Mucosa of stomach (tissue), 1 donor: ENCODE measurements at regions not wholly inside any gene's neighbourhood (a gene's known extent, or its start where the extent isn't known, plus 50 kb on each side); places are given as distances from the start of the nearest gene placed in this dataset.
"Not testable (repeated sequence)": the region's sequence is repeated elsewhere in the genome, so short reads cannot be mapped to it uniquely, and the experiment has no call there.

Experiments used
- H3K27me3 ChIP-seq: one replicate; pipeline ENCODE4 v1.7.0; 2013; ENCODE audit warnings: mild to moderate bottlenecking, low read length; ENCODE audit not compliant: control insufficient read depth, insufficient read depth
- H3K36me3 ChIP-seq: one replicate; pipeline ENCODE4 v1.7.0; 2013; ENCODE audit warnings: low read length; ENCODE audit not compliant: control insufficient read depth, insufficient read depth
- H3K4me1 ChIP-seq: one replicate; pipeline ENCODE4 v1.7.0; 2013; ENCODE audit warnings: mild to moderate bottlenecking, low read length; ENCODE audit not compliant: control insufficient read depth, insufficient read depth
- H3K4me3 ChIP-seq: one replicate; pipeline ENCODE4 v1.7.0; 2013; ENCODE audit warnings: low read length
- H3K9ac ChIP-seq: one replicate; pipeline ENCODE4 v1.7.0; 2013; ENCODE audit warnings: mild to moderate bottlenecking, low read length, moderate library complexity
- H3K9me3 ChIP-seq: one replicate; pipeline ENCODE4 v1.7.0; 2013; ENCODE audit warnings: mild to moderate bottlenecking, low read length, moderate library complexity; ENCODE audit not compliant: control insufficient read depth
- donor health status: Pancreatic carcinoma.

- H3K9ac ChIP-seq: no peak overlapping the region
- no peaks in the 10 kb centered on the region for H3K9me3 ChIP-seq
- no peaks in the 10 kb centered on the region for H3K36me3 ChIP-seq
- H3K4me3 ChIP-seq: no peak overlapping the region
- no peaks in the 10 kb centered on the region for H3K4me1 ChIP-seq
- H3K27me3 ChIP-seq: no peaks in the 10 kb centered on the region
These were observed 240.4 kb upstream of the TET2 start for GRCh38 chr4:104906276-104906675.

- Histone ChIP-seq H3K4me1 (no peaks in the 10 kb centered on the region), H3K4me3 (no peak overlapping the region), H3K9ac (no peak overlapping the region), H3K27me3 (no peaks in the 10 kb centered on the region), H3K36me3 (no peaks in the 10 kb centered on the region), H3K9me3 (no peaks in the 10 kb centered on the region)
These were observed 239.5 kb upstream of the TET2 start for GRCh38 chr4:104907074-104907649.

- H3K27me3 ChIP-seq: no peaks in the 10 kb centered on the region
These were observed 238.7 kb upstream of the TET2 start for GRCh38 chr4:104907991-104908390.

DNA sequence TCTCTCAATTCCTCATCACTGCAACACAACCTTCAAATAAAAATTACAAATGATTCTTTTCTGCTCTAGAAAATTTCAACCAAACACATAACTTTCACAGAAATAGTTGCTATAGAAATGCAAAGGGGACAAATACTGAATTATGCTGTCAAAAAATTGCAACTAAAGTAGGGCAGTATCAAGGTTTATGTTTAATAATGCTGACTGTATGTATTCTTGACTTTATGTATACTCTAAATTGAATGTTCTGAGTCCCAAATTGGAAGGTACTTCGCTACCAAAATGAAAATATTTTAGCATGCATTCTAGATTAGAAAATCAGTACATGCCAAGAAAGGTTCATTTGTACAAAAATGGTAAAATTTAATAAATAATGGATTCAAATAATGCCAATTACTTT is 237.3 kb upstream of the TET2 start:
- Histone ChIP-seq H3K27me3 (no peaks in the 10 kb centered on the region), H3K4me3 (no peak overlapping the region), H3K9ac (no peak overlapping the region), H3K4me1 (no peaks in the 10 kb centered on the region), H3K9me3 (no peaks in the 10 kb centered on the region), H3K36me3 (no peaks in the 10 kb centered on the region)

More at GRCh38 chr4:104907991-104908390, 238.7 kb upstream of the TET2 start:
- H3K4me3 ChIP-seq: no peak overlapping the region
- H3K9ac ChIP-seq: no peak overlapping the region
- H3K36me3 ChIP-seq: no peaks in the 10 kb centered on the region
- H3K4me1 ChIP-seq: no peaks in the 10 kb centered on the region
- H3K9me3 ChIP-seq: no peaks in the 10 kb centered on the region

- no peak overlapping the region for H3K9ac ChIP-seq
- no peaks in the 10 kb centered on the region for H3K27me3 ChIP-seq
These were observed 234.2 kb upstream of the TET2 start for GRCh38 chr4:104912518-104912917.

DNA sequence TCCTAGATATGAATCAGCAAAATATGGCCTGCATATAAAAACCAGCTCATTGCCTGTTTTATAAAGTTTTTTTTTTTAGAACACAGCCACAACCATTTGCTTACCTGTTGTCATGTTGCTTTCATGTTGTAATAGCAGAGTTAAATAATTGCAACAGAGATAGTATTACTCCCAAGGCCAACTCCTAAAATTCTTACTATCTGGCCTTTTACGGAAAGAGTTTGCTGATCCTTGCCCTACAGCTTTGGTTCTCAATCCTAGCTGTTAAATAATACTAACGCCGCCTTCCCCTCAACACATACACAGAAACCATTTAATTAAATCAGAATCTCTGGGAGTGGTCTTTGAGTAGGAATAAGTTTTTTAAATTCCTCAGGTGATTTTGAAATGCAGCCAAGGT is 231.3 kb upstream of the TET2 start:
- Histone ChIP-seq H3K36me3 (no peaks in the 10 kb centered on the region), H3K27me3 (no peaks in the 10 kb centered on the region), H3K4me3 (no peak overlapping the region), H3K4me1 (no peaks in the 10 kb centered on the region), H3K9me3 (no peaks in the 10 kb centered on the region), H3K9ac (no peak overlapping the region)

More at GRCh38 chr4:104912518-104912917, 234.2 kb upstream of the TET2 start:
- no peaks in the 10 kb centered on the region for H3K36me3 ChIP-seq
- H3K9me3 ChIP-seq: no peaks in the 10 kb centered on the region
- no peak overlapping the region for H3K4me3 ChIP-seq
- no peaks in the 10 kb centered on the region for H3K4me1 ChIP-seq

GRCh38 chr4:104915864-104916263 is 230.8 kb upstream of the TET2 start:
- Histone ChIP-seq H3K27me3 (no peaks in the 10 kb centered on the region), H3K4me1 (no peaks in the 10 kb centered on the region), H3K9ac (no peak overlapping the region), H3K4me3 (no peak overlapping the region), H3K36me3 (no peaks in the 10 kb centered on the region), H3K9me3 (no peaks in the 10 kb centered on the region)

GRCh38 chr4:104919406-104919805 is 227.3 kb upstream of the TET2 start:
- Histone ChIP-seq H3K36me3 (no peaks in the 10 kb centered on the region), H3K9ac (no peak overlapping the region), H3K9me3 (no peaks in the 10 kb centered on the region), H3K4me3 (no peak overlapping the region), H3K27me3 (no peaks in the 10 kb centered on the region), H3K4me1 (no peaks in the 10 kb centered on the region)

DNA sequence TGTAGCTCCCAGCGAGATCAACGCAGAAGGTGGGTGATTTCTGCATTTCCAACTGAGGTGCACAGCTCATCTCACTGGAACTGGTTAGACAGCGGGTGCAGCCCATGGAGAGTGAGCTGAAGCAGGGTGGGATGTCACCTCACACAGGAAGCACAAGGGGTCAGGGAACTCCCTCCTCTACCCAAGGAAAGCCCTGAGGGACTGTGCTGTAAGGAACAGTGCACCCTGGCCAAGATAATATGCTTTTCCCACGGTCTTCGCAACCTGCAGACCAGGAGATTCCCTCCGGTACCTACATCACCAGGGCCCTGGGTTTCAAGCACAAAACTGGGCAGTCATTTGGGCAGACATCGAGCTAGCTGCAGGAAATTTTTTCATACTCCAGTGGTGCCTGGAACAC is 216.4 kb upstream of the TET2 start:
- peaks cover 9% of the 10 kb centered on the region for H3K4me1 ChIP-seq
- H3K9ac ChIP-seq: no peak overlapping the region
- H3K27me3 ChIP-seq: no peaks in the 10 kb centered on the region
- H3K9me3 ChIP-seq: no peaks in the 10 kb centered on the region
- H3K36me3 ChIP-seq: no peaks in the 10 kb centered on the region
- H3K4me3 ChIP-seq: no peak overlapping the region

DNA sequence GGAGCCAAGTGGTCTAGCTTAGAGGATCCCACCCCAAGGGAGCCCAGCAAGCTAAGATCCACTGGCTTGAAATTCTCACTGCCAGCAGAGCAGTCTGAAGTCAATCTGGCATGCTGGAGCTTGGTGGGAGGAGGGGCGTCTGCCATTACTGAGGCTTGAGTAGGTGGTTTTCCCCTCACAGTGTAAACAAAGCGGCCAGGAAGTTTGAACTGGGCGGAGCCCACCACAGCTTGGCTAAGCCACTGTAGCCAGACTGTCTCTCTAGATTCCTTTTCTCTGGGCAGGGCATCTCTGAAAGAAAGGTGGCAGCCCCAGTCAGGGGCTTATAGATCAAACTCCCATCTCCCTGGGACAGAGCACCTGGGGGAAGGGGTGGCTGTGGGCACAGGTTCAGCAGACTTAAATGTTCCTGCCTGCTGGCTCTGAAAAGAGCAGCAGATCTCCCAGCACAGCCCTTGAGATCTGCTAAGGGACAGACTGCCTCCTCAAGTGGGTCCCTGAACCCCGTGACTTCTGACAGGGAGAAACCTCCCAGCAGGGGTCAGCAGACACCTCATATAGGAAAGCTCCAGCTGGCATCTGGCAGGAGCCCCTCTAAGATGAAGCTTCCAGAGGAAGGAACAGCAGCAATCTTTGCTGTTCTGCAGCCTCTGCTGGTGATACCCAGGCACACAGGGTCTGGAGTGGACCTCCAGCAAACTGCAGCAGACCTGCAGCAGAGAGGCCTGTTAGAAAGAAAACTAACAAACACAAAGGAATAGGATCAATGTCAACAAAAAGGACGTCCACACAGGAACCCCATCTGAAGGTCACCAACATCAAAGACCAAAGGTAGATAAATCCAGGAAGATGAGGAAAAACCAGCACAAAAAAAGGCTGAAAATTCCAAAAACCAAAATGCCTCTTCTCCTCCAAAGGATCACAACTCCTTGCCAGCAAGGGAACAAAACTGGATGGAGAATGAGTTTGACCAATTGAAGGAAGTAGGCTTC is 215.6 kb upstream of the TET2 start:
- H3K9me3 ChIP-seq, H3K9ac ChIP-seq, H3K4me3 ChIP-seq, H3K27me3 ChIP-seq, H3K36me3 ChIP-seq, H3K4me1 ChIP-seq: not testable (repeated sequence)

DNA sequence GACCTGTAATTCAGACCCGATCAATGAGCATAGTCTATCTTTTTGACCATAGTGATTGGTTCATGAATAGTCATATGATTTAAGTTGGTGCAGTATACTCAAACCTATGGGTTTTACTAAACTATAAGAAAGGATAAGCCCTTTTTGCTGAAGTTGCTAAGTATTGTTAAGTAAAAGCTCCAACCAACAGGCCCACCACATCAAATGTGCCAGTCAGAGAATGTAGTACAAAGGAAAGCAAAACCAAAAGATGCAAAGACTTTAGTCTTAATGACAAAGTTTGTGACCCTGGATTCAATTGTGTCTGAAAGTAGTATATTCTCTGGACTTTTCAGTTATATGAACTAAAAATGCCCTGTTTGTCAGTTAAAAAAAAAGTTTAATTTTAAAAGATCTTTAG is 208.1 kb upstream of the TET2 start:
- Histone ChIP-seq H3K9me3 (no peaks in the 10 kb centered on the region), H3K9ac (no peak overlapping the region), H3K4me3 (no peak overlapping the region), H3K4me1 (no peaks in the 10 kb centered on the region), H3K36me3 (no peaks in the 10 kb centered on the region), H3K27me3 (no peaks in the 10 kb centered on the region)

DNA sequence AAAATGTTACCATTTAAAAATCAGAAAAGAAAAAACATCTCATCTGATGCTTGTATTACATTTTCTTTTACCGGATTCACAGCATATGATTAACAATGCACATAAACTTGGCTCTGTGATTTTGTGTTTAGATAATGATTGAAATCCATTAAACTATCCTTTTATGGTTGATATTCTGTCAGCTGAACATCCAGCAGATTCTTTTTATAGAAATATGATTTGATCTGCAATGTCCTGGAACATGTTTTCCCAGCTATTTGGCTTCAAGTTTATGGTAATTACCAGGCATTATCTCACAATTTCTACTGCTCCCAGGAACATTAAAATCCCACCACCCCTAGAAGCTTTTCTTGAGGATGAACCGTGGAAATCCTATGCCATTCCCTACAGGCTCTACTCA is 205.7 kb upstream of the TET2 start:
- no peaks in the 10 kb centered on the region for H3K36me3 ChIP-seq
- H3K9ac ChIP-seq: no peak overlapping the region

More for the DNA sequence above, 205.7 kb upstream of the TET2 start:
- no peaks in the 10 kb centered on the region for H3K9me3 ChIP-seq
- no peak overlapping the region for H3K4me3 ChIP-seq
- no peaks in the 10 kb centered on the region for H3K4me1 ChIP-seq
- no peaks in the 10 kb centered on the region for H3K27me3 ChIP-seq
